Heart left ventricle (tissue), 16 donors: ENCODE measurements at regions not wholly inside any gene's neighbourhood (a gene's known extent, or its start where the extent isn't known, plus 50 kb on each side); places are given as distances from the start of the nearest gene placed in this dataset.

Experiments
- ATAC-seq, 4 donors: fragments of 200-7000 bp; cut with Tn5 transposase; one replicate each; pipeline ENCODE4 v1.9.1; 2020 to 2022; ENCODE audit warnings: moderate library complexity in 4 of 4, mild to moderate bottlenecking in 3 of 4, moderate number of reproducible peaks in 1 of 4
- DNase-seq, 5 donors: peaks; one replicate each; pipeline ENCODE4 v3.0.0-alpha.2; 2020
- H3K27ac ChIP-seq, 12 donors: fragments of 200-600 bp; sonication (generic) in 4 of 12; one replicate each; pipeline versions ENCODE4 v1.5.0 to v1.8.0; 2016 to 2022; ENCODE audit warnings: mild to moderate bottlenecking in 2 of 12
- H3K27me3 ChIP-seq, 9 donors: fragments of 200-600 bp; sonication (generic) in 2 of 9; one replicate each; pipeline versions ENCODE4 v1.5.1 to v1.8.0; 2016 to 2022; ENCODE audit warnings: mild to moderate bottlenecking in 3 of 9
- H3K36me3 ChIP-seq, 9 donors: fragments of 200-600 bp; sonication (generic) in 2 of 9; one replicate each; pipeline versions ENCODE4 v1.5.0 to v1.8.0; 2018 to 2022; ENCODE audit warnings: mild to moderate bottlenecking in 2 of 9
- H3K4me1 ChIP-seq, 12 donors: fragments of 200-600 bp; sonication (generic) in 4 of 12; one replicate each; pipeline versions ENCODE4 v1.5.0 to v1.8.0; 2016 to 2022; ENCODE audit warnings: mild to moderate bottlenecking in 3 of 12
- H3K4me3 ChIP-seq, 12 donors: fragments of 200-600 bp; sonication (generic) in 4 of 12; one replicate each; pipeline versions ENCODE4 v1.5.0 to v1.8.0; 2017 to 2022; ENCODE audit warnings: mild to moderate bottlenecking in 9 of 12, moderate library complexity in 4 of 12
- H3K9me3 ChIP-seq, 12 donors: fragments of 200-600 bp; sonication (generic) in 4 of 12; one replicate each; pipeline versions ENCODE4 v1.5.0 to v1.8.0; 2016 to 2022; ENCODE audit warnings: mild to moderate bottlenecking in 1 of 12
- POLR2A ChIP-seq, 2 donors: fragments of 450-650 bp; IDR thresholded peaks; one replicate each; pipeline ENCODE4 v1.6.1; 2017; ENCODE audit warnings: antibody characterized with exemption in 2 of 2, mild to moderate bottlenecking in 2 of 2, moderate library complexity in 2 of 2
- WGBS, 4 donors: extraction: QIAGEN DNeasy Blood & Tissue Kit in 2 of 4; methylation state at CpG; one replicate each; pipeline versions ENCODE4 v1.1.5 to v1.1.7; 2013 to 2018; 5-methylcytosine and 5-hydroxymethylcytosine counted together
- intact Hi-C, 10 donors: fragments of 100-400 bp; cut with DNase I; formaldehyde crosslinking; loops; one replicate each; pipeline versions ENCODE4 v1.11.1 to v1.14.2; 2022
- TF ChIP-seq, protein P1 (sequence below), 12 donors: fragments of 200-600 bp; sonication (generic) in 4 of 12; IDR thresholded peaks; one replicate each; pipeline versions ENCODE4 v1.5.0 to v1.8.0; 2018 to 2022; ENCODE audit warnings: antibody characterized with exemption in 12 of 12, mild to moderate bottlenecking in 5 of 12
- donor health status: ischemic (EF 13 %, LVEDD 7.1; RV severe dilation, severe dysfunction).
- donor health status: healthy with polysubstance abuse.
- donor health status: DM: no; HTN: yes; CAD: no.
- donor health status: DM: no; HTN: no; CAD: no.
- donor health status: ischemic (EF 25% LVEDD 6.9; RV normal size, moderate dysfunction).
- donor health status: ischemic (EF 25% LVEDD 5.7; RV mildly dilated, moderate dysfunction).
- donor health status: healthy.
- donor health status: DM: yes; HTN: yes; CAD: no.
- donor health status: ischemic (EF 35%, LVEDD 5.7; RV mildly dilated, moderate dysfunction).
- donor health status: nonischemic (EF 11% LVEDD 7.7; RV severe dilation, severe dysfunction).
- donor health status: DM: yes; HTN: yes; CAD: no.
- donor health status: PGD.
- donor health status: ischemic (EF 29% LVEDD 5.4; RV normal size, mild dysfunction).
- donor health status: nonischemic (EF 23%, LVEDD 6.1; RV moderate dilation, normal function).

DNA sequence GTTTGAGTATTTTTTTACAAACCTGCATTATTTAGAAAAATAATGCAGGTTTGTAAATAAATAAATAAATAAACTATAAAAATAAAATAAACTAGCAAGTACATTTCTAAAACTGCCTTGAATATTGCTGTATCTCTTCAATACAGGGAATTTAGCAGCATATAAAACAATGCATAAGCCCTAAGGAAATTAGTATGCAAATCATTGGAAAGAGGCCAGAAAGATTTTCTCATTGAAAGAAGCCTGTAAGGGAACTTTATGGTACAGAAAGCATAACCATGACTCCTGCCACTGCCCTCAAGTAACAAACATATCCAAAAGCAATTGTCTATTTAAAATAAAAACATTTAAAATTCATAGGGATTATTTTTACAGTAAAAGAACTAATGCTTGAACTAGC, 387.3 kb downstream of the HINT1 start:
- Histone ChIP-seq H3K9me3 (no peaks in the 10 kb centered on the region), H3K27ac (no peak overlapping the region), H3K36me3 (no peaks in the 10 kb centered on the region), H3K4me1 (no peaks in the 10 kb centered on the region), H3K4me3 (no peak overlapping the region), H3K27me3 (no peaks in the 10 kb centered on the region)
- intact Hi-C loops, result no loop called here
- ATAC-seq, result no peak
- TF ChIP-seq, protein P1, sequence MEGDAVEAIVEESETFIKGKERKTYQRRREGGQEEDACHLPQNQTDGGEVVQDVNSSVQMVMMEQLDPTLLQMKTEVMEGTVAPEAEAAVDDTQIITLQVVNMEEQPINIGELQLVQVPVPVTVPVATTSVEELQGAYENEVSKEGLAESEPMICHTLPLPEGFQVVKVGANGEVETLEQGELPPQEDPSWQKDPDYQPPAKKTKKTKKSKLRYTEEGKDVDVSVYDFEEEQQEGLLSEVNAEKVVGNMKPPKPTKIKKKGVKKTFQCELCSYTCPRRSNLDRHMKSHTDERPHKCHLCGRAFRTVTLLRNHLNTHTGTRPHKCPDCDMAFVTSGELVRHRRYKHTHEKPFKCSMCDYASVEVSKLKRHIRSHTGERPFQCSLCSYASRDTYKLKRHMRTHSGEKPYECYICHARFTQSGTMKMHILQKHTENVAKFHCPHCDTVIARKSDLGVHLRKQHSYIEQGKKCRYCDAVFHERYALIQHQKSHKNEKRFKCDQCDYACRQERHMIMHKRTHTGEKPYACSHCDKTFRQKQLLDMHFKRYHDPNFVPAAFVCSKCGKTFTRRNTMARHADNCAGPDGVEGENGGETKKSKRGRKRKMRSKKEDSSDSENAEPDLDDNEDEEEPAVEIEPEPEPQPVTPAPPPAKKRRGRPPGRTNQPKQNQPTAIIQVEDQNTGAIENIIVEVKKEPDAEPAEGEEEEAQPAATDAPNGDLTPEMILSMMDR (IDR thresholded peaks at IDR 0.05), result no peak
- TF ChIP-seq POLR2A (IDR thresholded peaks at IDR 0.05), result no peak
- no peak for DNase-seq

DNA sequence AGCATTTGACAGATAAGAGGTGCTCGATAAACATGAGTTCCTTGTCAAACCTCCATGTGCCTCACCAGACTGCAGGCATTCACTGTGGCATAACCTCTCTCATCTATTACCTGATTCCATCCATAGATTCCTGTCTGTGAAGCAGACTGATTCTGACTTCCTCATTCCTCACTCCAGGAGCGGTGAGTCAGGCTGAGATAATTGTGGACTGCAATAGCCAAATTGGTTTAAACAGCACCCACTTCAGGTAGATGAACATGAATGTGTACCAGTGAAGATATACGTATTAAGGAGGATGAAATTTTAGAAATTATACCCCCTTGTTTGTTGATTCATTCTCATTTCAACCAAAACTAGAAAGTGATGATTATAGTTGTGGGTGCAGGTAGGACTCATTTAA, 391.2 kb downstream of the HINT1 start:
- TF ChIP-seq, protein P1 (IDR thresholded peaks at IDR 0.05), result no peak
- no peak for TF ChIP-seq POLR2A (IDR thresholded peaks at IDR 0.05)
- no peak for ATAC-seq
- intact Hi-C loops, result no loop called here
- no peak overlapping the region for H3K27ac ChIP-seq
- no peaks in the 10 kb centered on the region for H3K27me3 ChIP-seq
- DNase-seq, result no peak
- H3K9me3 ChIP-seq, result no peaks in the 10 kb centered on the region
- no peaks in the 10 kb centered on the region for H3K36me3 ChIP-seq
- 57 to 74% (median 69%) methylated on average over 3 of the region's 3 CpGs for WGBS, 4 donors
- H3K4me1 ChIP-seq, result no peaks in the 10 kb centered on the region
- no peak overlapping the region for H3K4me3 ChIP-seq

DNA sequence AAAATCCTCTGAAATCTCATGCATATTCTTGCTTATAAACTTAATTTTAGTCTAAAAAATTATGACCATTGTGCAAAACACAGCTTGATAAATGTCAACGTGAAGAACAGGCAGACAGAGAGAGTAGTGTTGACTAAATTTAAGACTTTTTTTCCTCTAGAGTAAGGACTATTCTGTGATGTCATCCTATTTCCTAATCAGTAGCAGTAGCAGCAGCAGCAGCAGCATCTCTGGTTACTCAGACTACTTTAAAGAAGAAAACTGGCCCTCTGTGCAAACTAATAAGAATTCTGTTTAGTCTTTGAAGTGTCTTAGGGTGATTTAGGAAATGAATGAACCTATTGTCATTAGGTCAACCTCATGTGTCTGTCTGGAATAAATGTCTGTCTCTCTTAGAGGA, 403.0 kb downstream of the HINT1 start:
- Histone ChIP-seq H3K27me3 (no peaks in the 10 kb centered on the region), H3K4me1 (peaks cover 0 to 6% (median 0%) of the 10 kb centered on the region in 12 donors), H3K36me3 (no peaks in the 10 kb centered on the region), H3K27ac (no peak overlapping the region), H3K9me3 (peaks cover 0 to 4% (median 0%) of the 10 kb centered on the region in 12 donors), H3K4me3 (no peak overlapping the region)
- TF ChIP-seq, protein P1 (IDR thresholded peaks at IDR 0.05), result no peak
- no peak for TF ChIP-seq POLR2A (IDR thresholded peaks at IDR 0.05)
- ATAC-seq (no peak), DNase-seq (no peak)
- intact Hi-C loops, result no loop called here
- 38 to 53% (median 49%) methylated on average over 1 of the region's 1 CpG for WGBS, 4 donors

DNA sequence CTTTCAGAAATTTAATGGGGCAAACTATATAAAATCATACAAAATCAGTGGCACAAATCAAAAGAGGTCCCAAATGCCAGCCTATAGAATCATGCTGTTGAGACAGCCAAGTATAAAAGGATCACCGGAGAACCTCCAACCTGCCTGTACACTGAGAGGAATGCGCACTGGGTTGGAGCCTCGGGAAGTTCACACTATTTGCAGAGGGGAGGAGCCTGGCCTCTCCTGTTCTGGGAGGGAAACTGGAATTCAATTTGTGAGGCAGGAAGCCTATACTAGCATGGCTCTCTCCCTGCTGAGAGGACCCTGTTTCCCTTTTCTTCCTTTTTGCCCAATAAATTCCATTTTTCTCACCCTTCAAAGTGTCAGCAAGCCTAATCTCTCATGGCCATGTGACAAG, 406.0 kb downstream of the HINT1 start:
- intact Hi-C loops, result no loop called here
- DNase-seq, result no peak
- H3K27ac ChIP-seq, result no peak overlapping the region
- no peak overlapping the region for H3K4me3 ChIP-seq
- 48 to 52% (median 51%) methylated on average over 3 of the region's 3 CpGs for WGBS, 4 donors
- H3K9me3 ChIP-seq, result no peaks in the 10 kb centered on the region
- peaks cover 0 to 1% (median 0%) of the 10 kb centered on the region in 12 donors for H3K4me1 ChIP-seq
- no peaks in the 10 kb centered on the region for H3K27me3 ChIP-seq
- TF ChIP-seq, protein P1 (IDR thresholded peaks at IDR 0.05), result no peak
- TF ChIP-seq POLR2A (IDR thresholded peaks at IDR 0.05), result no peak
- no peak for ATAC-seq
- H3K36me3 ChIP-seq, result no peaks in the 10 kb centered on the region
